T-helper 2 cell treated with Interferon-gamma antibody and Interleukin-4, amounts not matched to agents 100 ng/mL and 5 ng/mL, for 36 hours (primary cell): ENCODE measurements at regions not wholly inside any gene's neighbourhood (a gene's known extent, or its start where the extent isn't known, plus 50 kb on each side); places are given as distances from the start of the nearest gene placed in this dataset.
"Not testable (repeated sequence)": the region's sequence is repeated elsewhere in the genome, so short reads cannot be mapped to it uniquely, and the experiment has no call there.

ENCODE experiments used
- intact Hi-C: fragments of 100-400 bp; cut with micrococcal nuclease; formaldehyde crosslinking; loops from one replicate; pipeline ENCODE4 v1.15.1; 2023

DNA sequence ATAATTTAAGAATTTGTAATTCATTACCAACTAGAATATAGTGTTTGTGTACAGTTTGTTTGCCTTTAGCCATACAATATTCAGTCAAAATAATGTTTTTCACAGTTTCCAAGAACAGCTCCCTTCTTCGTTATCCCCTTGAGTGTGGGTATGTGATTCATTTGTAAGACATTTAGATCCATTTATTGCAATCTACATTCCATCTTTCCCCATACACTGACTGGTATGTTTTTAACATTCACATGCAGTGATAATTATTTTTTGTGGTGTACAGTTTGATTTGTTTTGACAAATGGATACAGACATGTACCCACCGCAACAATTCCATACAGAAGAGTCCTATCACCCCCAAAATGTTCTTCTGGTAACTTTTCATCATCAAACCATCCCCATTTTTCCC is 589.1 kb upstream of the ADAMTS5 start:
- intact Hi-C loops: no loop called here

- intact Hi-C loops: no loop called here
Observed at GRCh38 chr21:27550287-27550686, 583.4 kb upstream of the ADAMTS5 start.

- intact Hi-C loops: no loop called here
Observed at GRCh38 chr21:27548486-27548885, 581.6 kb upstream of the ADAMTS5 start.

DNA sequence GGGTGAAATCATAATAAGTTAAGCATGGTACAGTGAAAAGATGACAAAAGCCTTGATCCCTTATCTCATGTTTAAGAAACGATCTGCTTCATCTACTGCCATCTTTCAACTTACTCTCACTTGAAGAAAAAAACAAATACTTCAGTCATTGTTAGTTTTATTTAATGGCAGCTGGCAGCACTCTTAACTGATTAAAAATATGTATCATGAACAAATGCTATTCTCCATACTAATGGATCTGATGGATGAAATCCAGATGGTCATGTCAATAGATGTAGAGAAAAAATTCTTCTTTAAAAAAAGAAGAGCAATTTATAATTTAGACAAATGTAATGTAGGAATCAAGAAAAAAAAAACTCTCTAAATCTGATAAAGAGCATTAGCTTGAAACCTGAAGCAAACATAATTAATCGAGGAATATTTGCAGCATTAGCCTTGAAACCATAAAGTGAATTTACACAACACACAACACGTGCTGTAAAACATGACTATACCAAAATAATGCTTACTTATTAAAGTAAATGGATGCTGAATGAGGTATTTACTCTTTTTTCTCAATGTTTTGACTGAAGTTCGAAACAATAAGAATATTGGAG is 579.0 kb upstream of the ADAMTS5 start:
- intact Hi-C loops: no loop called here

- intact Hi-C loops: not testable (repeated sequence)
Observed at GRCh38 chr21:27542126-27542525, 575.2 kb upstream of the ADAMTS5 start.

- intact Hi-C loops: no loop called here
Observed at GRCh38 chr21:27536319-27536718, 569.4 kb upstream of the ADAMTS5 start.

GRCh38 chr21:27535188-27535587 is 568.3 kb upstream of the ADAMTS5 start:
- intact Hi-C loops: no loop called here

GRCh38 chr21:27534206-27534605 is 567.3 kb upstream of the ADAMTS5 start:
- intact Hi-C loops: no loop called here

DNA sequence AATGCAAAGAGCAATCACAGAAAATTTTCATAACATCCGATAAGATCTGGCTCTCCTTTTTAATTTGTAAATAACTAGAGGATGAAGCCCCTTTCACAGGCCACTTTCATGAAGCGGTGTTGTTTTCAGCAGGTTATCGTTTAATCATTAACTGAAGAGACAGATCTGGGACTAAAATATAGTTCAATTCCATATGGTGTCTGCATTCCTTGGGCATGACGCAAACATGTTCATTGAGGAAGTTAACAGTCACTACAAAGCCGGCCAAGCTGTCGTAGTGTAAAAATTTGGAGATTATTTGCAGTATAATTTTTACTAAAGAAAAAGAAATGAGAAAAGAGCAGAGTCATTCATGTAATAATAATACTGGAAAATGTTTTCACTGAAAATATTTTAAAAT is 565.2 kb upstream of the ADAMTS5 start:
- intact Hi-C loops: no loop called here

DNA sequence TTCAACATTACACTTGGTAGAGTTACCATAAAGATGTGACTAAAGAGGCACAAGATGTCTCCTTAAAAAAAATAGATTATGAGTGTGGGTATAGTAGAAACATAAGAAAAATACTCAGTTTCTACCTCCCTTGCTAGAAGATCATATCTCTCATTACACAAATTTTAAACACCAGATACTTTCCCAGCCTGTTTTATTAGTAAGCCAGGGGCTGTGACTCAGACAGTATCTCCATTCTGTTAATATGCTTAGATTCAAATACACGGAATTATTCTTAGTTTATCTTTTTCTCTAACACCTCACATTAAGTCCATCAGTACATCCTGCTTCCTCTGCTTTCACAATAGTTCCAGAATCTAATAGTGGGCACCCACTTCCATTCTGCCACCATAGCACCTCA is 561.8 kb upstream of the ADAMTS5 start:
- intact Hi-C loops: no loop called here

- intact Hi-C loops: no loop called here
Observed at GRCh38 chr21:27526451-27526850, 559.6 kb upstream of the ADAMTS5 start.

DNA sequence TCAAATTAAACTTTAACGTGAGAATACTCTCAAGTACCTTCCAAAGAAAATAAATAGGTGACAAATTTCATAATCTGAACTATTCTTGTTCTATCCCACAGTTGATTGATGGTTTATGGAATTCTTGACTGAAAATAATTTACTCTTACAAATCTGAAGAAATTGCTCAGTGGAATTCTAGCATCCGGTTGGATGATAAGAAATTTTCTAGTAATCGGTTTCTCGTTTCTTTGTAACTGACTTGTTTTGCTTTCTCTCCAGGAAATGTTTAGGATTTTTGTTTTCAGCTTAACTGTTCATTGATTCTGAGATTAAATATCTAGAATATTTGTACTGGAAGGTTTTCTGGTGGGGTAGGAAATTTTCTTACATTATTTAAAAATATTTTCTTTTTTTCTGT is 558.9 kb upstream of the ADAMTS5 start:
- intact Hi-C loops: no loop called here

DNA sequence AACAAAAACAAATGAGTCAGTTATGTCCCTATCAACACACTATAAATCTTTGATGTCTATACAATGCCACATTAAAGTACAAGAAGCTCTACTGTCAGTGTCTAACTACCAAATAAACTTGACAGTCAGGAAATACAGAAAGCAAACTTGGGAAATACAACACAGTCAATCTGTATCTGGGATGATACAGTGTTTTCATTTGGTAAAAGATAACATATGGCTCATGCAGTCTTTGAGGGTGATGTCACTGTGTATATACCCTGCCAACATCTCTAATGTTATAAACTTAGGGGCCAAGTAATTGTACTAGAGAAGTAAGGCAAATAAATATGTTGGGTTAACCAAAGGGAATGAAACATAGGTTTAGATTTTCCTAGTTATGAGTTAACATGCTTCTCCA is 552.5 kb upstream of the ADAMTS5 start:
- intact Hi-C loops: no loop called here

GRCh38 chr21:27517177-27517576 is 550.3 kb upstream of the ADAMTS5 start:
- intact Hi-C loops: not testable (repeated sequence)

GRCh38 chr21:27515676-27516075 is 548.8 kb upstream of the ADAMTS5 start:
- intact Hi-C loops: no loop called here

DNA sequence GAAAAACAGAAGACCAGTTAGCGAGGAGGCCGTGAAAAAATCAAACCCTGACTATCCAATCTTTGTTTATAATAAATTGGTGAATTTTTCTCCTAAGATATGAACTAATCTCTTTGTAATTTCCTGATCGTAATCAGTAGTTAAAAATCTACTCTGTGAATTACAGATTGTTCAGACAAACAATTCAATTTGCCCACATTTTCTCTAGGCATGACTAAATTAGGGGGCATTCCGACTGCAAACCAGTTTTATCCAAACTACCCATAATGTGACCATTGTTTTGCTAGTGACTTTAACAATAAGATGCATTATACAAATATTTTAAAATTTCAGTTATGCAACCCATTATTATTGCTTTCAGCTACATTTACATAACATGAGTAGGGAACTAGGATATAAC is 546.9 kb upstream of the ADAMTS5 start:
- intact Hi-C loops: no loop called here

- intact Hi-C loops: no loop called here
Observed at GRCh38 chr21:27513016-27513415, 546.1 kb upstream of the ADAMTS5 start.

GRCh38 chr21:27511233-27511632 is 544.3 kb upstream of the ADAMTS5 start:
- intact Hi-C loops: no loop called here

- intact Hi-C loops: no loop called here
Observed at GRCh38 chr21:27507695-27508094, 540.8 kb upstream of the ADAMTS5 start.

GRCh38 chr21:27505516-27505915 is 538.6 kb upstream of the ADAMTS5 start:
- intact Hi-C loops: no loop called here

DNA sequence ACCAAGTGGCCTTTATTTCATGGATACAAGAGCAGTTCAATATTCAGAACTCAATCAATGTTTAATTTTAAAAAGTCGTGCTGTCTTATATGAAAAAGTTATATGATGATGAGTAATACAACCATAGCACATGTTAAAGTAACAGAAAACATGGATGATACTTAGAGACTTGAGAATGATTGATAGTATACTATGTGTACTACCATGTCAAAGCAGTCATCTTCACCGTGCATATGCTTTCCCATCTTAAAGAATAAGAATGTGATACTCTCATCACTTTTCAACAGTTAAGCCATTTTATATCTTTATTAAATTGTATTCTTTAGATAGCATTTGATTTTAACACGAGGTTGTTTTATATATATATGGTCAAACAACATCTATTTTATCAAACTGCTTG is 535.9 kb upstream of the ADAMTS5 start:
- intact Hi-C loops: no loop called here

DNA sequence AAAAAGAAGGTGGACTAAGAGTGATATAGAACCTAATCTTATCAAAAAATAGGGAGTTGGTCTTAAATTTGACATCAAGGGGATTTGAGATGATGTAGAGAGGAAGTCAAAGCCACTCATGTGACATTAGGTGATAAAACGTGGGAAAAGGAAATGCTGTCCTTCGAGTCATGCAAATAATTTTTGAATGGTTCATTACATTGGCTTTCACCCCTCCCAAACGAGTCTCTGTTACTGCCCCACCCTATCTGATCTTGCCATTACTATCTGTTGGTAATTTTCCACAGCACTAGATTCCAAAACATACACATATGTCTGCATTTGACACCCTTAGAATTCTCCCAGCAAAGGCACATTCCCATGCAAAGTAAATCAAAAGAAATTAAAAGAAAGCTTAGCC is 531.1 kb upstream of the ADAMTS5 start:
- intact Hi-C loops: no loop called here

DNA sequence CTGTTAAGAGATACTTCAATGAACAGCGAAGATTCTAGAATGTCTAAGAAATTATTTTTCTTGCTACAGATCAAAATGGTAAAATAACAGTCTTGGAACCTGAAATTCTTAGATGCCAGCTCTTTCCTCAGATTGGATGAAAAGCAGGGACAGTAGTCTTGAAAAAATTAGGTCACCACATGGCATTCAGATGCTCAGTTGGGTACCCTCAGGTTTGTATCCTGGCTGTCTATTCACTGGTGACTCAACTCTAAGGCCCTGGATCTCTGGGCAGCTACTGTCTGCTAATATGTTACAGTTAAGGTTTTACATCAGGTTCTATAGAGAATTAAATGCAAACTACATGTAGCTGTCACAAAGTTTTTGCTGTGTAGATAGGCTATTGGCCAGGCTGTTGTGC is 528.9 kb upstream of the ADAMTS5 start:
- intact Hi-C loops: no loop called here

GRCh38 chr21:27493542-27493941 is 526.7 kb upstream of the ADAMTS5 start:
- intact Hi-C loops: no loop called here
